GM18511 (cell line): ENCODE measurements at regions not wholly inside any gene's neighbourhood (a gene's known extent, or its start where the extent isn't known, plus 50 kb on each side); places are given as distances from the start of the nearest gene placed in this dataset.
A peak's percentile ranks its signal among the peaks of the same experiment; 100 is the strongest.

Source experiments
- ATAC-seq: cut with Tn5 transposase; IDR thresholded peaks from one replicate; pipeline ENCODE4 v1.9.1; 2021; ENCODE audit warnings: mild to moderate bottlenecking, moderate library complexity; ENCODE audit not compliant: unreplicated experiment

GRCh38 chr9:7988644-7989280 lies 189.2 kb upstream of the DMAC1 start:
- no peak for ATAC-seq

GRCh38 chr9:7984692-7985091 lies 185.1 kb upstream of the DMAC1 start:
- no peak for ATAC-seq

- no peak for ATAC-seq
These were observed 184.6 kb upstream of the DMAC1 start for GRCh38 chr9:7984203-7984602.

- no peak for ATAC-seq
These were observed 183.9 kb upstream of the DMAC1 start for GRCh38 chr9:7983490-7983889.

GRCh38 chr9:7982907-7983306 lies 183.3 kb upstream of the DMAC1 start:
- ATAC-seq: no peak

- no peak for ATAC-seq
These were observed 181.2 kb upstream of the DMAC1 start for GRCh38 chr9:7980691-7981289.

- no peak for ATAC-seq
These were observed 180.5 kb upstream of the DMAC1 start for GRCh38 chr9:7980041-7980440.

GRCh38 chr9:7979611-7980010 lies 180.0 kb upstream of the DMAC1 start:
- ATAC-seq: no peak

GRCh38 chr9:7977586-7977985 lies 178.0 kb upstream of the DMAC1 start:
- ATAC-seq: no peak

GRCh38 chr9:7976856-7977255 lies 177.3 kb upstream of the DMAC1 start:
- ATAC-seq: peak; percentile 17

GRCh38 chr9:7976167-7976755 lies 176.7 kb upstream of the DMAC1 start:
- peak; percentile 96 for ATAC-seq

GRCh38 chr9:7975336-7975735 lies 175.8 kb upstream of the DMAC1 start:
- ATAC-seq: no peak

- peak; percentile 29 for ATAC-seq
These were observed 174.9 kb upstream of the DMAC1 start for GRCh38 chr9:7974335-7974960.

- no peak for ATAC-seq
These were observed 173.5 kb upstream of the DMAC1 start for GRCh38 chr9:7973123-7973522.

GRCh38 chr9:7970681-7971330 lies 171.2 kb upstream of the DMAC1 start:
- ATAC-seq: no peak

- ATAC-seq: no peak
These were observed 169.1 kb upstream of the DMAC1 start for GRCh38 chr9:7968687-7969086.

- no peak for ATAC-seq
These were observed 168.3 kb upstream of the DMAC1 start for GRCh38 chr9:7967851-7968250.

GRCh38 chr9:7967093-7967827 lies 167.7 kb upstream of the DMAC1 start:
- no peak for ATAC-seq

- ATAC-seq: no peak
These were observed 165.5 kb upstream of the DMAC1 start for GRCh38 chr9:7965063-7965462.

GRCh38 chr9:7963026-7963425 lies 163.4 kb upstream of the DMAC1 start:
- ATAC-seq: no peak

- ATAC-seq: no peak
These were observed 161.5 kb upstream of the DMAC1 start for GRCh38 chr9:7961076-7961475.
